HG03460 (cell line): ENCODE measurements at regions not wholly inside any gene's neighbourhood (a gene's known extent, or its start where the extent isn't known, plus 50 kb on each side); places are given as distances from the start of the nearest gene placed in this dataset.
"Not testable (repeated sequence)": the region's sequence is repeated elsewhere in the genome, so short reads cannot be mapped to it uniquely, and the experiment has no call there.

Source experiments
- ATAC-seq: cut with Tn5 transposase; IDR thresholded peaks from one replicate; pipeline ENCODE4 v1.9.1; 2021; ENCODE audit not compliant: unreplicated experiment

GRCh38 chr1:184821658-184822057 lies 67.0 kb upstream of the EDEM3 start:
- no peak for ATAC-seq

GRCh38 chr1:184820956-184821355 lies 66.3 kb upstream of the EDEM3 start:
- no peak for ATAC-seq

GRCh38 chr1:184820218-184820750 lies 65.6 kb upstream of the EDEM3 start:
- ATAC-seq = no peak

GRCh38 chr1:184818646-184819045 lies 64.0 kb upstream of the EDEM3 start:
- no peak for ATAC-seq

- ATAC-seq = not testable (repeated sequence)
These were observed 62.3 kb upstream of the EDEM3 start for GRCh38 chr1:184817003-184817402.

GRCh38 chr1:184813528-184814089 lies 59.0 kb upstream of the EDEM3 start:
- no peak for ATAC-seq

GRCh38 chr1:184811439-184812111 lies 56.9 kb upstream of the EDEM3 start:
- ATAC-seq = no peak

- no peak for ATAC-seq
These were observed 56.2 kb upstream of the EDEM3 start for GRCh38 chr1:184810735-184811343.

- ATAC-seq = no peak
These were observed 51.7 kb upstream of the EDEM3 start for GRCh38 chr1:184806296-184806721.

GRCh38 chr1:184805667-184806295 lies 51.1 kb upstream of the EDEM3 start:
- peak; percentile 90 for ATAC-seq
